Aorta (tissue), 5 donors: ENCODE measurements at regions not wholly inside any gene's neighbourhood (a gene's known extent, or its start where the extent isn't known, plus 50 kb on each side); places are given as distances from the start of the nearest gene placed in this dataset.

Experiments
- ATAC-seq: fragments of 200-7000 bp; cut with Tn5 transposase; one replicate; pipeline ENCODE4 v1.9.1; 2022; ENCODE audit warnings: moderate library complexity; ENCODE audit not compliant: low FRiP score
- DNase-seq, 2 donors: peaks; one replicate each; pipeline ENCODE4 v3.0.0-alpha.2; 2020
- H3K27ac ChIP-seq, 2 donors: one replicate each; pipeline ENCODE4 v1.5.1; 2013; ENCODE audit warnings: low read length in 2 of 2, mild to moderate bottlenecking in 2 of 2, moderate library complexity in 2 of 2, control low read depth in 1 of 2, inconsistent platforms in 1 of 2, low read depth in 1 of 2
- H3K27me3 ChIP-seq, 2 donors: one replicate each; pipeline ENCODE4 v1.6.1; 2013; ENCODE audit warnings: control low read depth in 1 of 2, low read length in 1 of 2, mild to moderate bottlenecking in 1 of 2, moderate library complexity in 1 of 2; ENCODE audit not compliant: insufficient read depth in 2 of 2, control insufficient read depth in 1 of 2
- H3K36me3 ChIP-seq, 2 donors: one replicate each; pipeline ENCODE4 v1.6.1; 2013; ENCODE audit warnings: control low read depth in 1 of 2, low read length in 1 of 2, mild to moderate bottlenecking in 1 of 2; ENCODE audit not compliant: insufficient read depth in 2 of 2, control insufficient read depth in 1 of 2
- H3K4me1 ChIP-seq, 2 donors: one replicate each; pipeline ENCODE4 v1.6.1; 2013; ENCODE audit warnings: low read length in 2 of 2, control low read depth in 1 of 2, mild to moderate bottlenecking in 1 of 2, moderate library complexity in 1 of 2; ENCODE audit not compliant: insufficient read depth in 2 of 2, control insufficient read depth in 1 of 2
- H3K4me3 ChIP-seq, 2 donors: one replicate each; pipeline ENCODE4 v1.5.1; 2013; ENCODE audit warnings: low read length in 2 of 2, control low read depth in 1 of 2, mild to moderate bottlenecking in 1 of 2
- H3K9me3 ChIP-seq: one replicate; pipeline ENCODE4 v1.6.1; 2013; ENCODE audit warnings: mild to moderate bottlenecking, low read length; ENCODE audit not compliant: control insufficient read depth
- WGBS, 2 donors: extraction: QIAGEN DNeasy Blood & Tissue Kit; methylation state at CpG; one replicate each; pipeline ENCODE4 v1.1.7; 2013; 5-methylcytosine and 5-hydroxymethylcytosine counted together
- intact Hi-C, 2 donors: fragments of 100-400 bp; cut with DNase I; formaldehyde crosslinking; loops; one replicate each; pipeline versions ENCODE4 v1.14.2 to v1.15.0; 2022
- donor health status: healthy with polysubstance abuse.
- donor health status: Bipolar disorder and iron deficiency.
- donor health status: DM: no; HTN: no; CAD: no.
- donor health status: DM: no; HTN: no; CAD: no.
- donor health status: DM: yes; HTN: yes; CAD: no.

DNA sequence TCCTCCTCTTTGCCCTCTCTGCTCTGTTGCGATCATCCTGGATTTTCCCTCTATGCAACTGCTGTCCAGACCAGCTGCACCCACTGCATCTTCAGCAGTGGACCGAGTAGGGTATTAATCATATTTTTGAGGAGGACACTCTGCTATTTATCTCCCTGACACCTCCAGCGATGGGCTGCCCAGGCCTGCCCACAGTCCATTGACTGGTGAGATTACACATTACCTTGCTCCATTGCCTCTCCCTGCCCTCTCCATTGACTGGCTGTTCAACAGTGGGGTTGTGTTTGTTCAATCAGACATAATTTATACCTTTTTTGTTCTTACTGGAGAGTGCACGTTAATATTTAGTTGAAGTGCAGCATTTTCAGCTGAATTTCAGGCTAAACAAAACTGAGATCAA is 559.3 kb upstream of the ARRDC4 start:
- no peak overlapping the region for H3K4me3 ChIP-seq
- peaks cover 0 to 1% of the 10 kb centered on the region in 2 donors for H3K27me3 ChIP-seq
- no peaks in the 10 kb centered on the region for H3K36me3 ChIP-seq
- H3K4me1 ChIP-seq = no peaks in the 10 kb centered on the region
- no peaks in the 10 kb centered on the region for H3K9me3 ChIP-seq
- WGBS, 2 donors = 75 to 78% methylated on average over 4 of the region's 4 CpGs
- no peak overlapping the region for H3K27ac ChIP-seq
- ATAC-seq = no peak
- intact Hi-C loops = no loop called here
- no peak for DNase-seq

DNA sequence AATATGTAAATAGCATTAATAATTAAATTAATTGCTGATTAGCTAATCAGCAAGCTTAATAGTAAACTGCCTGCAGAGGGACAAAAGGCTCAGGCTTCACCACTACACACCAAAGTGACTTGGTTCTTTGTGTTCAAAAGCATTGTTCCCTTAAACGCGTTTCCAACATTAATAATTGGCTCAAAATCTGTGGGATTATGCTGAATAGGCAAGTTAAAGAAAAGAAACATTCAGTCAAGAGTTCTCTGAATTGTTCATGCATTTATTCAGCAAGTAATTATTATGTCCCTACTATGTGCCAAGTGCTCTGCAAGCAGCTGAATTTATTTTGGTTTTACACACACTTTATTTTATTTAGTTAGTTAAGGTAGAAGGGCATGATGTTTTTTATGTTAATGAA is 558.5 kb upstream of the ARRDC4 start:
- no peaks in the 10 kb centered on the region for H3K9me3 ChIP-seq
- ATAC-seq (no peak), DNase-seq (no peak)
- no peak overlapping the region for H3K27ac ChIP-seq
- 76 to 90% methylated on average over 2 of the region's 2 CpGs for WGBS, 2 donors
- H3K27me3 ChIP-seq = peaks cover 0 to 1% of the 10 kb centered on the region in 2 donors
- no peak overlapping the region for H3K4me3 ChIP-seq
- intact Hi-C loops = no loop called here
- H3K36me3 ChIP-seq = no peaks in the 10 kb centered on the region
- H3K4me1 ChIP-seq = no peaks in the 10 kb centered on the region

DNA sequence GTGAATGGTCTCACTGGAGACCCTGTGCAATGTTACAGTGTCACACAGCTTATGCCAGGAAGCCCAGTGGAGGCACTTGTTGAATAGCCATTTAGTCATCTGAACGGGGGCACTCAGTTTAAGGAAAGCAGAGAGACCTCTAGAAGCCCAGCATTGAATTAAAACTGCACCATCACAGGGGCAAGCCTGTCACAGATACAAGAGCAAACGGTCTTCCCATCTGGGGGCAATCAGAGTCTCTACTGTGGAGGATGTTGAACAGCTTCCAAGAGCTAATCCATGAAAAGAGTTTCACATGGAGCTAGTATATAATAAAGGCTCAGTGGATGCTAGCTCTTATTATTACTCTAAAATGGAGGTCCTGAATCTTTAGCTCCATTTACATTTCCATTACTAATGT is 553.7 kb upstream of the ARRDC4 start:
- WGBS, 2 donors = 35 to 49% methylated on average over 2 of the region's 2 CpGs
- peaks cover 0 to 1% of the 10 kb centered on the region in 2 donors for H3K27me3 ChIP-seq
- H3K4me3 ChIP-seq = no peak overlapping the region
- no peaks in the 10 kb centered on the region for H3K9me3 ChIP-seq
- H3K27ac ChIP-seq = no peak overlapping the region
- no peaks in the 10 kb centered on the region for H3K36me3 ChIP-seq
- DNase-seq = no peak
- no peaks in the 10 kb centered on the region for H3K4me1 ChIP-seq
- intact Hi-C loops = no loop called here
- ATAC-seq = no peak

DNA sequence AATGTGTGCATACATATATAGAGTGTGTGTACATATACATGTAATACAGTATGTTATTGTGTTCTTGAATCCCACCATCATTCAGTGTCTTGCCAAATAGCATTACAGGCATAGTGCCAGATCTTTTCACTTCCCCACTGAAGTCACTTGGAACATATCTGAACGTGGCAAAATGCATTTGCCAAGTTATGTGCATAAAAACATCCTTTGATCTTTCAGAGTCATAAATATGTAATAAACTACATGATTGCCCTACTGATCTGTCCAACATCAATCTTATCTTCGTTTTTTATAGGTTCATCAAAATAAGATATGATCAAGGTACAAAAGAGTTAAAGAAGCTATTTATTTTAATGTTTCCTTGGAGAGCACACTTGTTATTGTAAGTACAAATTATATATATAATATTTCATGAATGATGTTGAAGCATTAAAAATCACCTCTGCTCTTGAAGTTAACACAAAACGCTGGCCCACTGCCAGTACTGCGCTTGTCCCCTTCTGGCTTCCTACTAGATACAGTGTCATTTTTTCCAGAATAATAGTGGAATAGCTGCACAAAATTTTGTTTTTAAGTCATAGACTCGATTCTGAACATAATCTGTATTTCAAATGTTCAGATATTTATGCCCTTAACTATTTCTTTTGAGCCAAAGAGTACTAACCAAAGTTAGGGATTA is 549.5 kb upstream of the ARRDC4 start:
- no peaks in the 10 kb centered on the region for H3K36me3 ChIP-seq
- H3K27me3 ChIP-seq = no peaks in the 10 kb centered on the region
- ATAC-seq (no peak), DNase-seq (no peak)
- H3K4me1 ChIP-seq = no peaks in the 10 kb centered on the region
- 36 to 42% methylated on average over 5 of the region's 5 CpGs for WGBS, 2 donors
- no peaks in the 10 kb centered on the region for H3K9me3 ChIP-seq
- intact Hi-C loops = no loop called here
- H3K27ac ChIP-seq = no peak overlapping the region
- H3K4me3 ChIP-seq = no peak overlapping the region

DNA sequence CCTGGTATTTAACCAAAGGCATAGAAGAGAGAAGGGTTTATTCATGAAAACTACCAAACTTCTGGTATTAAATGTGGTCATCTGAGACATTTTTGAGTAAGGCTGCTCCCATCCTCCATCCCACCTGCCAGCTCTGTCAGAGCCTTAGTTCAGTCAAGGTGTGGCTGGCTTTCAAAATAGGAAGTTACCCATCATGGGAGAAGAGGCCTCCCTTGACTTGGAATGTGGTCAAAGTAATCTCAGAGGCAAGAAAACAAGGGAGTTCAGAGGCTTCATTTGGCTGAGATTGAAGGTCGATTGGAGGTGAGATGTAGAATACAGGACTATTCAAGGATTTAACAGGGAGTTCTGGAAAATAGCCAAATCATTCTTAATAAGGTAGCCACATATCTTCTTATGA is 540.4 kb upstream of the ARRDC4 start:
- intact Hi-C loops = no loop called here
- Histone ChIP-seq H3K4me3 (no peak overlapping the region), H3K9me3 (peaks cover 1% of the 10 kb centered on the region), H3K36me3 (no peaks in the 10 kb centered on the region), H3K27ac (no peak overlapping the region), H3K4me1 (no peaks in the 10 kb centered on the region), H3K27me3 (no peaks in the 10 kb centered on the region)
- ATAC-seq = no peak
- 65 to 74% methylated on average over 1 of the region's 1 CpG for WGBS, 2 donors
- DNase-seq = no peak

DNA sequence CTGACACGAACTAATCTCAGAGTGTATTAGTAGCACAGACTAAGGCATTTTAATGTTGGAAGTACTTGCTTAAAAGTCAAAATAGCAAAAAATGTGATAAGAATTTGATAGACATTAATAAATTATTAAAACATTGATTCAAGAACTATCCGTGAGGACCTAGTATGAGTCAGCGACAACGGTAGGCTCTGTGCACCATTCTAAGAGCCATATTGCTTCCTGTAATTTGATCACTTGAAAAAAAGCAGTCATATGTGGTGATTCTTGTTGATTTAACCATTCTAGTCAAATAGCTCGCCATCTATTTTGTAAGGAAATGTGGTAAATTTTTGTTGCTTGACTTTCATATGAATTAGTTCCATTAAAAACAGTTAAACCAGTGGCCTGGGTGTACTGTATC is 534.9 kb upstream of the ARRDC4 start:
- Histone ChIP-seq H3K4me1 (no peaks in the 10 kb centered on the region), H3K27ac (no peak overlapping the region), H3K27me3 (no peaks in the 10 kb centered on the region), H3K4me3 (no peak overlapping the region), H3K36me3 (no peaks in the 10 kb centered on the region), H3K9me3 (no peaks in the 10 kb centered on the region)
- no peak for ATAC-seq
- WGBS, 2 donors = 63 to 72% methylated on average over 5 of the region's 5 CpGs
- intact Hi-C loops = no loop called here
- no peak for DNase-seq

DNA sequence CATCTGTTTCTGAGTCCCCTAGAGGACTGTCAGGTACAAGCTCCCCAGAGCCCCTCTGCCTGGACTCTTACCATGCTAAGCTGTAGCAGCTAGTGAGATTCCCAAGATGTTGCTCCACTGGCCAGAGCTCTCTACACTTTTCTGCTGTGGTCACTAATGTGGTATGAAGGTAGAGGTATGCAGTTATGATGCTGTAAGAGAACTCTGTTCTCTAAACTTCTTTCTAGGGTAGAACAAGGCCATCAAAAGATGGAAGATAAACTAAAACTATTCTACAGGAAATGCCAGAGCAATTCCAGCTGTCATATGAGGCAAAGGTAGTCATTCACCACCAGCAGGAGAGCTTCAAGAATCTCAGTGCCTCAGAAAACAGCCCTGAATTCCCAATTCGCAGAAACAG is 517.4 kb upstream of the ARRDC4 start:
- Histone ChIP-seq H3K27me3 (no peaks in the 10 kb centered on the region), H3K27ac (no peak overlapping the region), H3K9me3 (no peaks in the 10 kb centered on the region), H3K4me1 (no peaks in the 10 kb centered on the region), H3K4me3 (no peak overlapping the region), H3K36me3 (no peaks in the 10 kb centered on the region)
- intact Hi-C loops = no loop called here
- no peak for DNase-seq
- no peak for ATAC-seq
- WGBS, 2 donors = 25 to 33% methylated on average over 1 of the region's 1 CpG

DNA sequence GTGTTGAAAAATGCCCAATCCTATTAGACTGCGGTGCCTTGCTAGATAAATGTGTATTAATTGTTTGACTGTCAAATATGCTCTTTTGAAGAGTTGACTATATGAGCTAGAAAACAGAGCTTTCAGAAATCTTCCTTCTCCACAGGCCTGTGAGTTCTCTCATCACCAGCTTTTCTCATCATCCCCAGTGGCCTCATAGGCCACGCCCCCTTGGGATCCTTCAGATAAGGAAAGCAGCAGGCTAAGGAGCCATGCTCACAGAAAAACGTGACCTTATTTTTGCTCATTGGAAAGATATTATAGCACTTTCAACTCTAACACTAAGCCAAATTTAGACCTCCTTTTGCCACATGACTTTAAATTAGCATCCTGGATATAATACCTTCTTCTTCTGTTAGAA is 514.4 kb upstream of the ARRDC4 start:
- no peak overlapping the region for H3K27ac ChIP-seq
- ATAC-seq (no peak), DNase-seq (no peak)
- H3K36me3 ChIP-seq = no peaks in the 10 kb centered on the region
- H3K4me1 ChIP-seq = no peaks in the 10 kb centered on the region
- intact Hi-C loops = no loop called here
- H3K4me3 ChIP-seq = no peak overlapping the region
- WGBS, 2 donors = 49 to 51% methylated on average over 3 of the region's 3 CpGs
- no peaks in the 10 kb centered on the region for H3K9me3 ChIP-seq
- H3K27me3 ChIP-seq = no peaks in the 10 kb centered on the region

DNA sequence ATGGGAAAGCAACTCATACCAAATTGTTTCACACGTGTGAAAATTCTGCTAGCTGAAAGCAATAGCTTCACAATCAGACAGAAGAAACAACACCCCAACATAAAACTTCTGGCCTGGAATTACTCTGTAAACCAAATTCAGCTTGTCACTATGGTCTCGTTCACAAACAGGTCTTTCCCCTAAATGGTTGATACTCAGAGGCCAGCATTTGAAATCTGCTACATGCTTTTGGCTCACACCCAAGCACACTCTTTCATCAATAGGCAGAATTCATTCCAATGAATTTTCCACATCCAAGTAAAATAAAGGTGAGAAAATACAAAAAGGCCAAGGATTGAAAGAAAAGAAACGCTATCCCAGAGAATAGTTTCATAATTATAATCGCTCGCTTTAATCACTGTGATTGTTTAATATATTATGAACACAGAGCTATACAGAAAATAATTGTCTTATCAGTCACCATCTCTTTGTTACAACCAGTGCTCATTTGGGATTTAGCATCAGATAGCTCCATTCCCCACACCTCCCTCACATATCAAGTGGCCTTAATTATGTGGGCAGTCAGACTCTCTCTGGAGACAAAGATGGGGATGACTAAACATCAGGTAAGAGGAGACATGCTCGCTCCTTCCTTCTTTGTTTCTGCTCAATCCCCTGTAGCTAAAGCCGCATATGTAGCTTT is 503.8 kb upstream of the ARRDC4 start:
- intact Hi-C loops = no loop called here
- Histone ChIP-seq H3K27me3 (no peaks in the 10 kb centered on the region), H3K36me3 (no peaks in the 10 kb centered on the region), H3K9me3 (no peaks in the 10 kb centered on the region), H3K4me1 (no peaks in the 10 kb centered on the region), H3K27ac (no peak overlapping the region), H3K4me3 (no peak overlapping the region)
- DNase-seq = no peak
- no peak for ATAC-seq
- 66 to 67% methylated on average over 7 of the region's 7 CpGs for WGBS, 2 donors
